Peyer's patch (tissue), 4 donors: ENCODE measurements at regions not wholly inside any gene's neighbourhood (a gene's known extent, or its start where the extent isn't known, plus 50 kb on each side); places are given as distances from the start of the nearest gene placed in this dataset.

Experiments
- POLR2A ChIP-seq, 2 donors: fragments of 450-650 bp; IDR thresholded peaks; one replicate each; pipeline ENCODE4 v1.5.1; 2017; ENCODE audit warnings: antibody characterized with exemption in 2 of 2, mild to moderate bottlenecking in 2 of 2, moderate library complexity in 2 of 2
- TF ChIP-seq, protein P1 (sequence below), 6 experiments: fragments of 450-650 bp in 4 of 6; fragments of 200-600 bp in 2 of 6; sonication (generic) in 1 of 6; IDR thresholded peaks; one replicate each; pipeline ENCODE4 v1.5.1; 2017 to 2019; ENCODE audit warnings: antibody characterized with exemption in 6 of 6, mild to moderate bottlenecking in 3 of 6, moderate library complexity in 1 of 6

DNA sequence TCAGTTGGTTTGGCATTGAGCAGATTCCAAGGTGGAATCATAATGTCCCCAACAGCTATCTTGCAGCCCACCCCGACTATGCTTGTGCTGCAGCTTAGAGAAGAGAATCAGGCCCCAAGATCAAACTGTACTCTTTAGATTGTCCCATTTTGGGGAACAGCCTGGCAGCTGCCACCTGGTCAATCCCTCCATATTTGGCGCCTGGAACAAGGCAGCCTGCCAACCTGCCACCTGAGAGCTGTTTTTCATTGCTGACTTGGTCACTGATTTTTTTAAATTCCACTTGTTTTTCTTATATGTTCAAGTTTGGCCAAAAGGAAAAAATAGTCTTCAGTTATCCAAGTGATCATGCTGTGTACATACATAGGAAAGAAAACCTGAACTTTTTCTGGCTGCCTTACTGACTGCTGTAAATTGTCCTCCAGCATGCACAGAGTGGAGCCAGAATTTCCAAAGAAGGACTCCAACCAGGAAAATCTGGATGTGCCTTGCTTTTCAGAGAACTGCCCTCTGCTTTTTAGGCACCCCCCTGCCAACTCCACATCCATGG is 504.2 kb downstream of the ENC1 start:
- TF ChIP-seq, protein P1, sequence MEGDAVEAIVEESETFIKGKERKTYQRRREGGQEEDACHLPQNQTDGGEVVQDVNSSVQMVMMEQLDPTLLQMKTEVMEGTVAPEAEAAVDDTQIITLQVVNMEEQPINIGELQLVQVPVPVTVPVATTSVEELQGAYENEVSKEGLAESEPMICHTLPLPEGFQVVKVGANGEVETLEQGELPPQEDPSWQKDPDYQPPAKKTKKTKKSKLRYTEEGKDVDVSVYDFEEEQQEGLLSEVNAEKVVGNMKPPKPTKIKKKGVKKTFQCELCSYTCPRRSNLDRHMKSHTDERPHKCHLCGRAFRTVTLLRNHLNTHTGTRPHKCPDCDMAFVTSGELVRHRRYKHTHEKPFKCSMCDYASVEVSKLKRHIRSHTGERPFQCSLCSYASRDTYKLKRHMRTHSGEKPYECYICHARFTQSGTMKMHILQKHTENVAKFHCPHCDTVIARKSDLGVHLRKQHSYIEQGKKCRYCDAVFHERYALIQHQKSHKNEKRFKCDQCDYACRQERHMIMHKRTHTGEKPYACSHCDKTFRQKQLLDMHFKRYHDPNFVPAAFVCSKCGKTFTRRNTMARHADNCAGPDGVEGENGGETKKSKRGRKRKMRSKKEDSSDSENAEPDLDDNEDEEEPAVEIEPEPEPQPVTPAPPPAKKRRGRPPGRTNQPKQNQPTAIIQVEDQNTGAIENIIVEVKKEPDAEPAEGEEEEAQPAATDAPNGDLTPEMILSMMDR (IDR thresholded peaks at IDR 0.05), result no peak
- no peak for TF ChIP-seq POLR2A (IDR thresholded peaks at IDR 0.05)
